GM12878 (cell line): ENCODE measurements at regions not wholly inside any gene's neighbourhood (a gene's known extent, or its start where the extent isn't known, plus 50 kb on each side); places are given as distances from the start of the nearest gene placed in this dataset.

Source experiments
- ATAC-seq: fragments of 200-7000 bp; cut with Tn5 transposase; 3 replicates; pipeline ENCODE4 v1.9.1; 2020; ENCODE audit warnings: mild to moderate bottlenecking, moderate library complexity
- BruUV-seq: library from RNA; stranded (reverse); fragments of 400-500 nt; replicated peaks from 2 replicates; lab custom pipeline; 2021; lab: Mats Ljungman, UMichigan
- CTCF ChIA-PET: fragments of 300-600 bp; sonication (Branson Sonifier 250); formaldehyde crosslinking; extraction: SDS; loops from one replicate; lab custom pipeline; 2021; ENCODE audit warnings: inconsistent platforms; lab: Yijun Ruan, JAX
- POLR2A ChIA-PET: fragments of 350-600 bp; formaldehyde crosslinking; extraction: SDS; loops from one replicate; lab custom pipeline; 2021; ENCODE audit warnings: inconsistent platforms; lab: Charles Lee
- RAD21 ChIA-PET: fragments of 300-600 bp; sonication (Branson Sonifier 250); formaldehyde crosslinking; loops from one replicate; lab custom pipeline; 2023; ENCODE audit warnings: antibody characterized with exemption; ENCODE audit not compliant: unreplicated experiment; lab: Charles Lee
- SMC1A ChIA-PET: fragments of 300-600 bp; sonication (Branson Sonifier 250); formaldehyde crosslinking; loops from one replicate; lab custom pipeline; 2023; ENCODE audit not compliant: unreplicated experiment, uncharacterized antibody; lab: Charles Lee
- DNase-seq: peaks from one replicate; pipeline ENCODE4 v3.0.0-alpha.2; 2011; ENCODE audit warnings: low read depth, low spot score
- FAIRE-seq: peaks from 3 replicates; lab custom pipeline; 2011; peaks lifted over from hg19 to GRCh38; lab: Jason Lieb, UNC
- H2AFZ ChIP-seq: 2 replicates; pipeline ENCODE4 v1.6.0; 2011; ENCODE audit warnings: low read depth, low read length, control low read depth; ENCODE audit not compliant: control insufficient read depth
- H3K27ac ChIP-seq: 2 replicates; pipeline ENCODE4 v1.5.1; 2011; ENCODE audit warnings: control low read depth; ENCODE audit not compliant: control insufficient read depth, insufficient read depth
- H3K27me3 ChIP-seq, 2 experiments: replicated peaks in 1 of 2; 2 replicates each; pipeline versions ENCODE4 v1.6.0 to v1.6.1; 2011; ENCODE audit warnings: low read length in 1 of 2; ENCODE audit not compliant: control insufficient read depth in 2 of 2, insufficient read depth in 2 of 2
- H3K36me3 ChIP-seq, 2 experiments: 2 replicates each; pipeline ENCODE4 v1.5.1; 2011; ENCODE audit warnings: low read length in 1 of 2; ENCODE audit not compliant: control insufficient read depth in 2 of 2, insufficient read depth in 2 of 2
- H3K4me1 ChIP-seq: 2 replicates; pipeline ENCODE4 v1.6.1; 2011; ENCODE audit warnings: mild to moderate bottlenecking, low read length, moderate library complexity, mixed read lengths; ENCODE audit not compliant: control insufficient read depth, insufficient read depth
- H3K4me2 ChIP-seq: 2 replicates; pipeline ENCODE4 v1.6.0; 2011; ENCODE audit warnings: control low read depth; ENCODE audit not compliant: control insufficient read depth, insufficient read depth
- H3K4me3 ChIP-seq: fragments of 200-600 bp; sonication (generic); 2 replicates; pipeline ENCODE4 v1.5.1; 2016
- H3K79me2 ChIP-seq: 2 replicates; pipeline ENCODE4 v1.6.0; 2011; ENCODE audit warnings: low read length; ENCODE audit not compliant: control insufficient read depth, insufficient read depth
- H3K9ac ChIP-seq: 2 replicates; pipeline ENCODE4 v1.8.0; 2011; ENCODE audit warnings: low read length, control low read depth, mixed read lengths; ENCODE audit not compliant: control insufficient read depth, insufficient read depth
- H3K9me3 ChIP-seq: replicated peaks from 3 replicates; pipeline ENCODE4 v1.5.1; 2011; ENCODE audit warnings: mild to moderate bottlenecking, low read length; ENCODE audit not compliant: control insufficient read depth, insufficient read depth
- H4K20me1 ChIP-seq: 2 replicates; pipeline ENCODE4 v1.6.0; 2011; ENCODE audit not compliant: control insufficient read depth, insufficient read depth
- ASH2L ChIP-seq: fragments of 300-600, 200-600 bp; sonication (generic); IDR thresholded peaks from 2 replicates; pipeline ENCODE4 v1.6.1; 2017; ENCODE audit warnings: low read depth, mild to moderate bottlenecking, borderline replicate concordance
- BCL3 ChIP-seq: IDR thresholded peaks from 2 replicates; pipeline ENCODE4 v1.6.1; 2011; ENCODE audit warnings: borderline replicate concordance, low read depth, mild to moderate bottlenecking, moderate library complexity, low read length; ENCODE audit not compliant: insufficient read depth, poor library complexity, severe bottlenecking
- CBFB ChIP-seq: IDR thresholded peaks from 2 replicates; pipeline ENCODE4 v1.6.1; 2016; ENCODE audit warnings: antibody characterized with exemption, low read depth
- DPF2 ChIP-seq: fragments of 450-650 bp; IDR thresholded peaks from 2 replicates; pipeline ENCODE4 v1.6.1; 2017; ENCODE audit warnings: mild to moderate bottlenecking
- HDAC2 ChIP-seq: fragments of 200-600 bp; sonication (generic); IDR thresholded peaks from 2 replicates; pipeline ENCODE4 v1.6.1; 2017
- HDGF ChIP-seq: fragments of 450-650 bp; IDR thresholded peaks from 2 replicates; pipeline ENCODE4 v1.6.1; 2016; ENCODE audit warnings: antibody characterized with exemption
- PBX3 ChIP-seq: IDR thresholded peaks from 2 replicates; pipeline ENCODE4 v1.6.1; 2011; ENCODE audit warnings: mild to moderate bottlenecking, low read depth, low read length, moderate library complexity; ENCODE audit not compliant: insufficient replicate concordance
- SIX5 ChIP-seq: IDR thresholded peaks from 2 replicates; pipeline ENCODE4 v1.6.1; 2011; ENCODE audit warnings: mild to moderate bottlenecking, low read depth, low read length, moderate library complexity; ENCODE audit not compliant: severe bottlenecking
- STAT3 ChIP-seq: IDR thresholded peaks from 2 replicates; pipeline ENCODE4 v1.6.1; 2011; ENCODE audit warnings: low read depth, low read length, improper control_type of control experiment
- TBL1XR1 ChIP-seq: IDR thresholded peaks from 2 replicates; pipeline ENCODE4 v1.6.1; 2012; ENCODE audit warnings: low read depth, low read length, improper control_type of control experiment
- ZBED1 ChIP-seq: IDR thresholded peaks from 2 replicates; pipeline ENCODE4 v1.6.1; 2016; ENCODE audit warnings: borderline replicate concordance
- WGBS: methylation state at CpG from one replicate; pipeline ENCODE4 v1.1.6; 2016; ENCODE audit warnings: low lambda C conversion rate; ENCODE audit not compliant: insufficient replicate concordance, insufficient coverage; ENCODE audit errors: missing lambda C conversion rate; 5-methylcytosine and 5-hydroxymethylcytosine counted together
- in situ Hi-C: fragments of 300-500 bp; cut with MboI; formaldehyde crosslinking; loops from 9 replicates; pipeline ENCODE4 v1.14.3; 2018; ENCODE audit warnings: mixed read lengths
- intact Hi-C: fragments of 100-400 bp; cut with micrococcal nuclease; formaldehyde crosslinking; loops from one replicate; pipeline ENCODE4 v1.14.2; 2022; ENCODE audit not compliant: unreplicated experiment
- TF ChIP-seq, protein P1 (sequence below): fragments of 450-650 bp; formaldehyde crosslinking; IDR thresholded peaks from 2 replicates; pipeline ENCODE4 v1.4.0; 2020; ENCODE audit warnings: mild to moderate bottlenecking, moderate library complexity
- TF ChIP-seq, protein P2 (sequence below): fragments of 450-650 bp; IDR thresholded peaks from 2 replicates; pipeline ENCODE4 v1.6.1; 2018; ENCODE audit warnings: borderline replicate concordance, mild to moderate bottlenecking; ENCODE audit not compliant: partially characterized antibody

- no peaks in the 10 kb centered on the region for H3K4me1 ChIP-seq
- no peak for ATAC-seq
- ChIA-PET RAD21 (no interaction called here), CTCF (interaction anchor here (1.0 kb wide), 1 partner anchor 130 kb away, joined by 3 read pairs; no protein-coding TSS in a partner anchor), POLR2A (no interaction called here), SMC1A (no interaction called here)
- intact Hi-C loops (no loop called here), in situ Hi-C loops (no loop called here)
- no peaks in the 10 kb centered on the region for H3K79me2 ChIP-seq
- H3K4me3 ChIP-seq: no peak overlapping the region
- 48% methylated on average over 7 of the region's 7 CpGs for WGBS
- H3K4me2 ChIP-seq: no peak overlapping the region
- no peaks in the 10 kb centered on the region for H3K36me3 ChIP-seq
- H3K9ac ChIP-seq: no peak overlapping the region
- no peak overlapping the region for H3K27ac ChIP-seq
- no peak for FAIRE-seq
- TF ChIP-seq DPF2 (no peak), STAT3 (no peak), ZBED1 (no peak), TBL1XR1 (no peak), PBX3 (no peak), ASH2L (no peak), HDGF (no peak), HDAC2 (no peak), CBFB (no peak), BCL3 (no peak), SIX5 (no peak)
- TF ChIP-seq, protein P1, sequence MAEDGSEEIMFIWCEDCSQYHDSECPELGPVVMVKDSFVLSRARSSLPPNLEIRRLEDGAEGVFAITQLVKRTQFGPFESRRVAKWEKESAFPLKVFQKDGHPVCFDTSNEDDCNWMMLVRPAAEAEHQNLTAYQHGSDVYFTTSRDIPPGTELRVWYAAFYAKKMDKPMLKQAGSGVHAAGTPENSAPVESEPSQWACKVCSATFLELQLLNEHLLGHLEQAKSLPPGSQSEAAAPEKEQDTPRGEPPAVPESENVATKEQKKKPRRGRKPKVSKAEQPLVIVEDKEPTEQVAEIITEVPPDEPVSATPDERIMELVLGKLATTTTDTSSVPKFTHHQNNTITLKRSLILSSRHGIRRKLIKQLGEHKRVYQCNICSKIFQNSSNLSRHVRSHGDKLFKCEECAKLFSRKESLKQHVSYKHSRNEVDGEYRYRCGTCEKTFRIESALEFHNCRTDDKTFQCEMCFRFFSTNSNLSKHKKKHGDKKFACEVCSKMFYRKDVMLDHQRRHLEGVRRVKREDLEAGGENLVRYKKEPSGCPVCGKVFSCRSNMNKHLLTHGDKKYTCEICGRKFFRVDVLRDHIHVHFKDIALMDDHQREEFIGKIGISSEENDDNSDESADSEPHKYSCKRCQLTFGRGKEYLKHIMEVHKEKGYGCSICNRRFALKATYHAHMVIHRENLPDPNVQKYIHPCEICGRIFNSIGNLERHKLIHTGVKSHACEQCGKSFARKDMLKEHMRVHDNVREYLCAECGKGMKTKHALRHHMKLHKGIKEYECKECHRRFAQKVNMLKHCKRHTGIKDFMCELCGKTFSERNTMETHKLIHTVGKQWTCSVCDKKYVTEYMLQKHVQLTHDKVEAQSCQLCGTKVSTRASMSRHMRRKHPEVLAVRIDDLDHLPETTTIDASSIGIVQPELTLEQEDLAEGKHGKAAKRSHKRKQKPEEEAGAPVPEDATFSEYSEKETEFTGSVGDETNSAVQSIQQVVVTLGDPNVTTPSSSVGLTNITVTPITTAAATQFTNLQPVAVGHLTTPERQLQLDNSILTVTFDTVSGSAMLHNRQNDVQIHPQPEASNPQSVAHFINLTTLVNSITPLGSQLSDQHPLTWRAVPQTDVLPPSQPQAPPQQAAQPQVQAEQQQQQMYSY (CRISPR knock-in tag): no peak
- TF ChIP-seq, protein P2, sequence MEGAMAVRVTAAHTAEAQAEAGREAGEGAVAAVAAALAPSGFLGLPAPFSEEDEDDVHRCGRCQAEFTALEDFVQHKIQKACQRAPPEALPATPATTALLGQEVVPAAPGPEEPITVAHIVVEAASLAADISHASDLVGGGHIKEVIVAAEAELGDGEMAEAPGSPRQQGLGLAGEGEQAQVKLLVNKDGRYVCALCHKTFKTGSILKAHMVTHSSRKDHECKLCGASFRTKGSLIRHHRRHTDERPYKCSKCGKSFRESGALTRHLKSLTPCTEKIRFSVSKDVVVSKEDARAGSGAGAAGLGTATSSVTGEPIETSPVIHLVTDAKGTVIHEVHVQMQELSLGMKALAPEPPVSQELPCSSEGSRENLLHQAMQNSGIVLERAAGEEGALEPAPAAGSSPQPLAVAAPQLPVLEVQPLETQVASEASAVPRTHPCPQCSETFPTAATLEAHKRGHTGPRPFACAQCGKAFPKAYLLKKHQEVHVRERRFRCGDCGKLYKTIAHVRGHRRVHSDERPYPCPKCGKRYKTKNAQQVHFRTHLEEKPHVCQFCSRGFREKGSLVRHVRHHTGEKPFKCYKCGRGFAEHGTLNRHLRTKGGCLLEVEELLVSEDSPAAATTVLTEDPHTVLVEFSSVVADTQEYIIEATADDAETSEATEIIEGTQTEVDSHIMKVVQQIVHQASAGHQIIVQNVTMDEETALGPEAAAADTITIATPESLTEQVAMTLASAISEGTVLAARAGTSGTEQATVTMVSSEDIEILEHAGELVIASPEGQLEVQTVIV: no peak
- no peaks in the 10 kb centered on the region; a peak in 1 of 4 replicates for H3K27me3 ChIP-seq
- DNase-seq: no peak
- BruUV-seq: no TSS peak
- no peaks in the 10 kb centered on the region for H3K9me3 ChIP-seq
- H4K20me1 ChIP-seq: no peaks in the 10 kb centered on the region
- H2AFZ ChIP-seq: no peak overlapping the region
These were observed 70.4 kb upstream of the DAP start for GRCh38 chr5:10831419-10831818.
